ENCODE measurements at regions not wholly inside any gene's neighbourhood (a gene's known extent, or its start where the extent isn't known, plus 50 kb on each side); places are given as distances from the start of the nearest gene placed in this dataset.
A peak's percentile ranks its signal among the peaks of the same experiment; 100 is the strongest.
"Not testable (repeated sequence)": the region's sequence is repeated elsewhere in the genome, so short reads cannot be mapped to it uniquely, and the experiment has no call there.

GRCh38 chr1:117708323-117709248 is 102.7 kb downstream of the TENT5C start:
- no peak for DNase-seq

DNA sequence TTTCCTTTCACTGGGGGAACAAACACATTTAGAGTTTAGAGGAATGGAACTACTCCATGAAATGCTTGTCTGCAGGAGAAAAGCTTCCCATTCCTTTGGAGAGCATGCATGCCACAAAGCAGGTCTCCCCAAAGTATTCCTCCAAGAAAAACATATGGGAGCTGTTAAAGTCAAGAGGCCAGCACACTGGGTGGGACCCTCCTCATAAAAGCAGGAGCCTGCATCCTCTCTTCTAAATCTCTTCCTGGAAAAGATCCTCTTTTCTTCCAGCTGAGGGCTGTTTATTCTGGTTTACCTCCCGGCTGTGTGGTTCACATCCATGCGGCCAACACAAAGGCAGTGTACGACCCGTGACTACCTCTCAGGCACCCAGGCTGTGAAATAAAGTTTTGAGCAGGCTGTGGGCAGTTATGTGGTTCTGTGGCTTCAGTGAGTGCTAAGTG is 103.4 kb downstream of the TENT5C start:
- DNase-seq = no peak

GRCh38 chr1:117710710-117711109 is 104.9 kb downstream of the TENT5C start:
- DNase-seq = no peak

GRCh38 chr1:117712621-117713020 is 106.8 kb downstream of the TENT5C start:
- DNase-seq = no peak

- DNase-seq = no peak
Measured at GRCh38 chr1:117714546-117714945, 108.7 kb downstream of the TENT5C start.

- DNase-seq = not testable (repeated sequence)
Measured at GRCh38 chr1:117716030-117716429, 110.2 kb downstream of the TENT5C start.

GRCh38 chr1:117717980-117718379 is 112.1 kb downstream of the TENT5C start:
- DNase-seq = not testable (repeated sequence)

DNA sequence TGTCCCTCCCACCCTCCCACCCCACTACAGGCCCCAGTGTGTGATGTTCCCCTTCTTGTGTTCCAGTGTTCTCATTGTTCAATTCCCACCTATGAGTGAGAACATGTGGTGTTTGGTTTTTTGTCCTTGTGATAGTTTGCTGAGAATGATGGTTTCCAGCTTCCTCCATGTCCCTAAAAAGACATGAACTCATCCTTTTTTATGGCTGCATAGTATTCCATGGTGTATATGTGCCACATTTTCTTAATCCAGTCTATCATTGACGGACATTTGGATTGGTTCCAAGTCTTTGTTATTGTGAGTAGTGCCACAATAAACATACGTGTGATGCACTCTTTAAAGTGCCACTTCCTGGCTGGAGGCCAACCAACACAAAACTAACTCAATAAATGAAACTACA is 112.7 kb downstream of the TENT5C start:
- not testable (repeated sequence) for DNase-seq

GRCh38 chr1:117719004-117719403 is 113.2 kb downstream of the TENT5C start:
- no peak for DNase-seq

DNA sequence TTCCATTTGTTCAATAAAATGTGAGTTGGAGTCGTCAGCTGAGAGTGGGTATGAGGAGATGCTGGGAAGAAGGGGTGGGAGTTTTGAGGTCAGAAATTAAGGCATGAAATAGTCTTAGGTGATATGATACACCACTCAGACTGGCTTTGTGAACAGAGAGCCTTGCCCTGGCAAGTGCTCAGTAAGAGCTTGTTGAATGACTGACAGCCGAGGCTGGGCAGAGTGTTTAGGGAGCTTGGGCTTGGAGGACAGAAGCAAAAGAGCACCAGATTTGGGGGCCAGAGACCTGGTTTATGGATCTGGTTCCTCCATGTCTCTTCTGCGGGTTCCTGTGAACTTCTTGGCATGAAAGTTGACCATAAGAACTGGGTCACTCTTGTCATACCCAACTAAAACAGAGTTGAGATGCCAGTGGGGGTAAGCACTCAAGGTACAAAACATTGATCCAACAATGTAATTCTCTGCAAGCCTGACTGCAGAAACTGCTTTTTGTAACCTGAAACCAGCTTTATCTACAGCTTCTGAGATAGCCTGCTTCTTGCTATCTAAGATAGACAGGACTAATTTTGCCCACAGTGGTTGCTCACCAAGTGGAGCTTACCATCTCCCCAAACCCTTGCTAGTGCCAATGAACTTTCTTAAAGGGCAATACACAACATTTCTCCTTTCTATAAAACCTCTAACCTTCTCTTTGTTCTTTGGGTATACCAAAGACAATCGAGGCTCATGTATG is 126.4 kb downstream of the TENT5C start:
- DNase-seq = no peak

DNA sequence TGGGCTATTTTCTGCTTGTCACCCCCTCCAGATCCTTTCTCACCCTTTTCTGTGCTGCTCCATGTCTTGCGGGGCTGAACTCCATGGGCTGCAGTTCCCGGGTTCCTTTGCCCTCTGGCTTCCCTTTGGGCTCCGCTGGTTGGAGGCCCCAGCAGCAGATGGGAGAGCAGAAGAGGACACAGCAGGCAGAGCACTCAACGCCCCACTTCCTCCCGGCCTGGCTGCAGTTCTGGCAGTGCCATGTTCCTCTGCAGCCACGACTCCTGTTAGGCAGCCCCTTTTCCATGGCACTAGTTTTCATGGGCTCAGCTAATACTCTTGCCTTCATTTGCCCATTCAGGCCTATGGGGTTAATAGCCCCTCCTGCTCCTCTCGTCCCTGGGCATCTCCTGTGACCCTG is 127.1 kb downstream of the TENT5C start:
- DNase-seq = no peak

GRCh38 chr1:117734403-117734802 is 128.6 kb downstream of the TENT5C start:
- no peak for DNase-seq

DNA sequence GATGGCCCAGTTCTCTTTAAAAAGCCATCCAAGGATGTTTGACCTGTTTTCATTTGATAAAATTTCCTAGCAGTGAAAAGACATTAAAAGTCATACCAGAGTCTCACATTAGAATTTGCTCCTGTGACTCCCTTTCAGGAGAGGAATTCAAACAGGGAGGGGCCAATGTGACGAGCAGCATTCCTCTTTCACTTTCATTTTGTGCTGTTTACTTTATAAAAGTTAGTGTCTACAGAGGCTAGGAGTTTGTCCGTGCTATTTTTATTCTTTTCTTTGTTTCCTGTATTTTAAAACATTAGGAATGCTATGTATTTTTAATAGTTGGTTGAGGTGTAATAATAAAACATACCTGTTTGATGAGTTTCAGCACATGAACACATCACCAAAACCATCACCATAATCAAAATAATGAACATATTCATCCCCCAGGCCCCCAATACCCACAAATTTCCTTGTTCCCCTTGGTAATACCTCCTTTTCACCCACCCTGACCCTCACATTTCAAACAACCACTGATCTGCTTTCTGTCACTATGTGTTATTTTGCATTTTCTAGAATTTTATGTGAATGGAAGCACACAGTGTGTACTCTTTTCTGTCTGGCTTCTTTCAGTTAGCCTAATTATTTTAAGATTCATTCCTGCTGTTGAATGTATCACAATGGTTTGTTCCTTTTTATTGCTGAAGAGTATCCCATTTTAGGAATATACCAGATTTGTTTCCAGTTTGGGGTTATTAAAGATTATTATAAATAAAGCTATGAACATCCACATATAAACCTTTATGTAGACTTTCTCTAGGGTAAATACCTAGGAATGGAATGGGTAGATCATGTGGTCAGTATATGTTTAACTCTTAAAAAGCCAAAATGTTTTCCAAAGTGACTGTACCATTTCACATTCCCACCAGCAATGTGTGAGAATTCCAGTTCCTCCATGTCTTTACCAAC is 129.5 kb downstream of the TENT5C start:
- peak; percentile 74 for DNase-seq

GRCh38 chr1:117739504-117739903 is 133.7 kb downstream of the TENT5C start:
- DNase-seq = no peak

- no peak for DNase-seq
Measured at GRCh38 chr1:117740496-117740895, 134.6 kb downstream of the TENT5C start.

DNA sequence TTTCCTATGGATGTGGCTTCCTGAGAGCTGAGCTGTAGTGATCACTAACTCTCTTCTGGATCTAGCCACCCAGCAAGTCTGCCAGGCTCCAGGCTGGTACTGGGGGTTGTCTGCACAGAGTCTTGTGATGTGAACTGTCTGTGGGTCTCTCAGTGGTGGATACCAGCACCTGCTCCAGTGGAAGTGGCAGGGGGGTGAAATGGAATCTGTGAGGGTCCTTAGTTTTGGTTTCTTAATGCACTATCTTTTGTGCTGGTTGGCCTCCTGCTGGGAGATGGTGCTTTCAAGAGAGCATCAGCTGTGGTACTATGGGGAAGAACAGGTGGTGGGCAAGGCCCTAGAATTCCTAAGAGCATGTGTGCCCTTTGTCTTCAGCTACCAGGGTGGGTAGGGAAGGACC is 140.7 kb downstream of the TENT5C start:
- DNase-seq = not testable (repeated sequence)

DNA sequence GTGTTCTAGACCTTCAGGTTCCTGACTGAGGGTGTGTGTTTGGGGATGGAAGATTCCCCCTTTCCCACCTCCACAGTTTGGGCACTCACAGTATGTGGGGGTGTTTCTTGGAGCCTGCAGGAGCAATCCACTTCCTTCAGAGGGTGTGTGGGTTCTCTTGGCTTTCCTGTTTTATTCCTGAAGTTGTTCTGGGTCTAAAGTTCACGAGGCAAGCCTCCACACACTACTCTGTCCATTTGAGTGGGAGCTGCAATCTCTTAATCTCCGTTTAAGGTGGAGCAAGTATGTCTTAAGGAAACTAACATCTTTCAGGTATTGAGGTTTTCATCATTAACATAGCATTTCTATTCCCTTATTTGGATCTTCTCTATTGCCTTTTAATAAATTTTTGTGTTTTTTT is 141.8 kb downstream of the TENT5C start:
- no peak for DNase-seq

- DNase-seq = no peak
Measured at GRCh38 chr1:117751321-117751720, 145.5 kb downstream of the TENT5C start.

- no peak for DNase-seq
Measured at GRCh38 chr1:117752661-117753060, 146.8 kb downstream of the TENT5C start.

GRCh38 chr1:117753232-117753631 is 147.4 kb downstream of the TENT5C start:
- DNase-seq = no peak

- peak; percentile 24 for DNase-seq
Measured at GRCh38 chr1:117753652-117754051, 147.8 kb downstream of the TENT5C start.

DNA sequence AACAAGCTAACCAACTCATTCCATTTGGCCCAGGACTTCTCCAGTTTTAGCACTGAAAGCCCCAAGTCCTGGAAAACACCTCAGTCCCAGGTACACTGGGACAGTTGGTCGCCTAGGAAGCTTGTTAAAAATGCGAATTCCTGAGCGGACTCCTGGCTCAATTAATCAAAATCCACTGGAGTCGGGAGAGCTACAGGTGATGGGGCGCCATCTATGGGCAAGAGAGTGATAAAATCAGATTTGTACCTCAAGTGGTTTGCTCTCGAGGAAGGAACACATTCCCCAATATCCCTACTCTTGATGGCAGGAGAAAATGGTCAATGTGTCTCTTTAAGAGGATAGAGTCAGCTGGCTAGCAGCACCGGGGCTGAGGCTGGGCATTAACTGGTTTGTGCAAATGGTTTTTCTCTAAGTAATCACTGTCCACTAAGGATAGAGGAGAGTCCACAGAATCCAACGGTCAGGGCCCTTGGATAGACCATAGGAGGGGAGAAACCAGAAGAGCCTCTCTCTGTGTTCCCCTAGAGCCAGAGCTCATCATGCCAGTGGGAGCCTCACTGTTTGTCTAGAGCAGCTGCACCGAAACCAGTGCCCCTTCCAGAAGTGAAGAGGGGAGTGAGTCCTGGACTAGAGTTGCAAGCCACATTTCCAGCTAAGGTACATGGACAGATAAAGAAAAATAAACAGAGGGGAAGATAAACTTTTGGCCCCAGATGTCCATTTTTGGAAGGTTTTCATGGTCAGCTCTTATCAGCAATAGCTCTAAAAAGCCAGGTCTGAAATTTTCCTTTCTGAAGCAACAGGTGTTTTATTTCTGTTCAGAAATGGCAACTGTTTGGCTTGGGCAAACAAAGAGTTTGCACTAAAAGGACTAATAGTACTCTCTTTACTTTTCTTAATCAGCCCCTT is 148.5 kb downstream of the TENT5C start:
- peak; percentile 64 for DNase-seq

Data from suppressor macrophage treated with lipopolysaccharide for 4 hours (primary cell).